H1 (cell line): ENCODE measurements at regions not wholly inside any gene's neighbourhood (a gene's known extent, or its start where the extent isn't known, plus 50 kb on each side); places are given as distances from the start of the nearest gene placed in this dataset.

Experiments
- CTCF ChIA-PET: fragments of 300-600 bp; sonication (Branson Sonifier 250); formaldehyde crosslinking; loops from one replicate; lab custom pipeline; 2021; ENCODE audit not compliant: partially characterized antibody; lab: Charles Lee
- POLR2A ChIA-PET: fragments of 300-600 bp; sonication (Branson Sonifier 250); formaldehyde crosslinking; loops from one replicate; lab custom pipeline; 2021; ENCODE audit warnings: inconsistent platforms; ENCODE audit not compliant: partially characterized antibody; lab: Charles Lee
- DNase-seq, 2 experiments: peaks; one replicate each; pipeline versions ENCODE4 v3.0.0 to v3.0.0-alpha.2; 2010 to 2022; ENCODE audit warnings: low spot score in 2 of 2, low read depth in 1 of 2, mixed read lengths in 1 of 2
- FAIRE-seq: peaks from 2 replicates; lab custom pipeline; 2011; peaks lifted over from hg19 to GRCh38; lab: Jason Lieb, UNC
- H2AFZ ChIP-seq: 2 replicates; pipeline ENCODE4 v1.8.1; 2012; ENCODE audit warnings: low read length, inconsistent platforms
- H2AK5ac ChIP-seq: 2 replicates; pipeline ENCODE4 v1.6.1; 2013; ENCODE audit warnings: low read depth, low read length
- H2BK120ac ChIP-seq: replicated peaks from 2 replicates; pipeline ENCODE3; 2013; ENCODE audit warnings: low read depth, low read length, inconsistent platforms
- H2BK12ac ChIP-seq: 2 replicates; pipeline ENCODE4 v1.6.1; 2013; ENCODE audit warnings: low read depth, low read length
- H2BK15ac ChIP-seq: 2 replicates; pipeline ENCODE4 v1.6.1; 2013; ENCODE audit warnings: low read length
- H2BK20ac ChIP-seq: 2 replicates; pipeline ENCODE4 v1.6.1; 2013; ENCODE audit warnings: low read length
- H2BK5ac ChIP-seq: 2 replicates; pipeline ENCODE4 v1.6.1; 2013; ENCODE audit warnings: low read depth, low read length
- H3K14ac ChIP-seq: 2 replicates; pipeline ENCODE4 v1.6.1; 2013; ENCODE audit warnings: inconsistent platforms; ENCODE audit not compliant: insufficient read length
- H3K18ac ChIP-seq: 2 replicates; pipeline ENCODE4 v1.6.1; 2013; ENCODE audit warnings: low read length; ENCODE audit errors: extremely low read depth
- H3K23ac ChIP-seq: 2 replicates; pipeline ENCODE4 v1.6.1; 2013; ENCODE audit warnings: inconsistent platforms; ENCODE audit not compliant: insufficient read length
- H3K23me2 ChIP-seq: 2 replicates; pipeline ENCODE4 v1.6.1; 2013; ENCODE audit warnings: low read depth, low read length
- H3K27ac ChIP-seq: 2 replicates; pipeline ENCODE4 v1.6.1; 2011; ENCODE audit warnings: low read depth, low read length, inconsistent platforms
- H3K27me3 ChIP-seq, 4 experiments: replicated peaks in 1 of 4; 1 replicate in 1 of 4; 2 replicates in 3 of 4; pipeline versions ENCODE4 v1.6.1 to v1.8.1; 2011 to 2013; ENCODE audit warnings: low read length in 3 of 4, mild to moderate bottlenecking in 3 of 4, inconsistent platforms in 2 of 4, mixed read lengths in 2 of 4, moderate library complexity in 1 of 4; ENCODE audit not compliant: control insufficient read depth in 3 of 4, insufficient read depth in 3 of 4; ENCODE audit errors: extremely low read depth in 1 of 4
- H3K36me3 ChIP-seq, 4 experiments: 2 replicates each; pipeline versions ENCODE4 v1.6.1 to v1.8.1; 2011 to 2013; ENCODE audit warnings: mild to moderate bottlenecking in 4 of 4, low read length in 3 of 4, moderate library complexity in 2 of 4, control low read depth in 1 of 4, inconsistent platforms in 1 of 4; ENCODE audit not compliant: insufficient read depth in 4 of 4, control insufficient read depth in 2 of 4
- H3K4ac ChIP-seq: replicated peaks from 2 replicates; pipeline ENCODE3; 2013; ENCODE audit warnings: low read length, low read depth, mixed read lengths, inconsistent platforms; ENCODE audit not compliant: insufficient read length
- H3K4me1 ChIP-seq, 4 experiments: replicated peaks in 1 of 4; 1 replicate in 1 of 4; 2 replicates in 3 of 4; pipeline versions ENCODE4 v1.6.1 to v1.8.1; 2011 to 2013; ENCODE audit warnings: low read length in 3 of 4, inconsistent platforms in 2 of 4, mixed read lengths in 1 of 4; ENCODE audit not compliant: insufficient read depth in 4 of 4, control insufficient read depth in 3 of 4
- H3K4me2 ChIP-seq, 2 experiments: 2 replicates each; pipeline versions ENCODE4 v1.6.1 to v1.8.1; 2011 to 2013; ENCODE audit warnings: low read depth in 2 of 2, low read length in 2 of 2, control low read depth in 1 of 2, inconsistent platforms in 1 of 2, mild to moderate bottlenecking in 1 of 2; ENCODE audit not compliant: insufficient read depth in 1 of 2
- H3K4me3 ChIP-seq, 4 experiments: fragments of 200-600, 300-600 bp in 1 of 4; sonication (generic), shearing (Covaris generic), sonication (Bioruptor Twin) in 1 of 4; 2 replicates each; pipeline versions ENCODE4 v1.5.1 to v1.8.1; 2011 to 2016; ENCODE audit warnings: low read length in 4 of 4, low read depth in 3 of 4, control low read depth in 2 of 4, inconsistent platforms in 2 of 4, mild to moderate bottlenecking in 2 of 4, mixed read lengths in 1 of 4, moderate library complexity in 1 of 4; ENCODE audit not compliant: insufficient read depth in 2 of 4; ENCODE audit errors: extremely low read depth in 1 of 4
- H3K56ac ChIP-seq: replicated peaks from 2 replicates; pipeline ENCODE3; 2013; ENCODE audit warnings: low read depth, mild to moderate bottlenecking, mixed read lengths, low read length, inconsistent platforms; ENCODE audit not compliant: insufficient read length
- H3K79me1 ChIP-seq: 2 replicates; pipeline ENCODE4 v1.6.1; 2013; ENCODE audit warnings: low read depth, low read length, control low read depth
- H3K79me2 ChIP-seq, 2 experiments: 2 replicates each; pipeline versions ENCODE4 v1.6.1 to v1.8.1; 2012 to 2013; ENCODE audit warnings: low read length in 2 of 2, mild to moderate bottlenecking in 2 of 2, inconsistent platforms in 1 of 2; ENCODE audit not compliant: insufficient read depth in 2 of 2, control insufficient read depth in 1 of 2
- H3K9ac ChIP-seq, 4 experiments: replicated peaks in 1 of 4; 1 replicate in 1 of 4; 2 replicates in 3 of 4; pipeline versions ENCODE4 v1.6.1 to v1.8.1; 2011 to 2013; ENCODE audit warnings: low read depth in 3 of 4, low read length in 3 of 4, control low read depth in 2 of 4, mild to moderate bottlenecking in 2 of 4, moderate library complexity in 2 of 4, inconsistent platforms in 1 of 4; ENCODE audit errors: extremely low read depth in 1 of 4
- H3K9me3 ChIP-seq, 2 experiments: 2 replicates each; pipeline versions ENCODE4 v1.6.1 to v1.8.1; 2012 to 2013; ENCODE audit warnings: mild to moderate bottlenecking in 2 of 2, moderate library complexity in 2 of 2, control low read depth in 1 of 2, inconsistent platforms in 1 of 2, low read depth in 1 of 2, low read length in 1 of 2, mixed read lengths in 1 of 2; ENCODE audit not compliant: insufficient read depth in 2 of 2
- H4K20me1 ChIP-seq, 2 experiments: replicated peaks in 1 of 2; 2 replicates each; pipeline versions ENCODE3 to v1.8.1; 2011 to 2013; ENCODE audit warnings: inconsistent platforms in 2 of 2, low read length in 2 of 2, mild to moderate bottlenecking in 1 of 2; ENCODE audit not compliant: insufficient read depth in 2 of 2, control insufficient read depth in 1 of 2
- H4K5ac ChIP-seq: 2 replicates; pipeline ENCODE4 v1.6.1; 2013; ENCODE audit warnings: low read length, low read depth, mixed read lengths, inconsistent platforms; ENCODE audit not compliant: insufficient read length
- H4K8ac ChIP-seq: 2 replicates; pipeline ENCODE4 v1.8.0; 2013; ENCODE audit warnings: mild to moderate bottlenecking, moderate library complexity, low read length, inconsistent platforms; ENCODE audit not compliant: insufficient read depth; ENCODE audit errors: extremely low read depth
- H4K91ac ChIP-seq: replicated peaks from 2 replicates; pipeline ENCODE3; 2013; ENCODE audit warnings: low read length, mixed read lengths, inconsistent platforms; ENCODE audit not compliant: insufficient read length
- BACH1 ChIP-seq: IDR thresholded peaks from 2 replicates; pipeline ENCODE4 v1.6.1; 2012; ENCODE audit warnings: low read length, improper control_type of control experiment
- HDAC2 ChIP-seq, 2 experiments: fragments of 300-600 bp in 1 of 2; sonication (generic) in 1 of 2; IDR thresholded peaks; 2 replicates each; pipeline ENCODE4 v1.6.1; 2011 to 2012; ENCODE audit warnings: low read depth in 2 of 2, low read length in 2 of 2, mild to moderate bottlenecking in 2 of 2, moderate library complexity in 2 of 2, borderline replicate concordance in 1 of 2, inconsistent platforms in 1 of 2
- JUND ChIP-seq: IDR thresholded peaks from 2 replicates; pipeline ENCODE4 v1.6.1; 2011; ENCODE audit warnings: mild to moderate bottlenecking, improper control_type of control experiment, low read length
- KDM4A ChIP-seq: IDR thresholded peaks from one replicate; pipeline ENCODE4 v1.7.1; 2012; ENCODE audit warnings: low read depth, mild to moderate bottlenecking, moderate library complexity, low read length, inconsistent platforms; ENCODE audit not compliant: severe bottlenecking
- MAX ChIP-seq: IDR thresholded peaks from 2 replicates; pipeline ENCODE4 v1.6.1; 2012; ENCODE audit warnings: inconsistent platforms
- PHF8 ChIP-seq: fragments of 200-600 bp; sonication (generic); conservative IDR thresholded peaks from 2 replicates; pipeline ENCODE4 v1.7.1; 2012; ENCODE audit warnings: low read depth, mild to moderate bottlenecking, inconsistent platforms, low read length, moderate library complexity
- RXRA ChIP-seq: IDR thresholded peaks from 2 replicates; pipeline ENCODE4 v1.6.1; 2011; ENCODE audit warnings: low read depth, mild to moderate bottlenecking, low read length, moderate library complexity; ENCODE audit not compliant: insufficient read depth
- SIN3A ChIP-seq, 2 experiments: IDR thresholded peaks in 1 of 2; conservative IDR thresholded peaks in 1 of 2; 2 replicates each; pipeline ENCODE4 v1.6.1; 2011 to 2012; ENCODE audit warnings: low read length in 2 of 2, improper control_type of control experiment in 1 of 2, low read depth in 1 of 2, mild to moderate bottlenecking in 1 of 2
- TEAD4 ChIP-seq: IDR thresholded peaks from 2 replicates; pipeline ENCODE4 v1.6.1; 2012; ENCODE audit warnings: low read depth, low read length, inconsistent platforms, mixed read lengths
- WGBS, 2 experiments: shearing (Covaris generic) in 1 of 2; methylation state at CpG; one replicate each; pipeline versions ENCODE4 v1.1.6 to v1.1.7; 2013 to 2015; ENCODE audit warnings: low lambda C conversion rate in 2 of 2, mixed read lengths in 2 of 2, inconsistent platforms in 1 of 2, low coverage in 1 of 2, missing lambda C conversion rate in 1 of 2; ENCODE audit not compliant: insufficient replicate concordance in 2 of 2, insufficient coverage in 1 of 2, insufficient read length in 1 of 2; ENCODE audit errors: extremely low coverage in 1 of 2, missing lambda C conversion rate in 1 of 2; 5-methylcytosine and 5-hydroxymethylcytosine counted together

GRCh38 chr3:86648087-86648486 lies 342.9 kb downstream of the VGLL3 start:
- Histone ChIP-seq H2BK20ac (no peak overlapping the region), H3K79me1 (no peaks in the 10 kb centered on the region), H3K14ac (no peak overlapping the region), H3K79me2 (no peaks in the 10 kb centered on the region), H3K56ac (no peak overlapping the region), H3K9me3 (no peaks in the 10 kb centered on the region)
- FAIRE-seq: no peak
- POLR2A ChIA-PET: interaction anchor here (0.6 kb wide), 1 partner anchor 27 kb away, joined by 3 read pairs; no protein-coding TSS in a partner anchor
- TF ChIP-seq BACH1 (no peak), JUND (no peak), RXRA (no peak), KDM4A (no peak), PHF8 (no peak), MAX (no peak), SIN3A (conservative IDR thresholded peaks at IDR 0.05 in 1 of 2, IDR thresholded peaks at IDR 0.05 in 1 of 2; ENCODE audit: low read depth in 1 of 2, low read length in 2 of 2) (no peak), HDAC2 (IDR thresholded peaks at IDR 0.05; ENCODE audit: borderline replicate concordance in 1 of 2, low read depth in 2 of 2, low read length in 2 of 2) (no peak), TEAD4 (no peak)
- TF ChIP-seq, all 59 proteins: peak for 0
- no peaks in the 10 kb centered on the region for H3K36me3 ChIP-seq
- no peak overlapping the region for H3K18ac ChIP-seq
- DNase-seq: no peak
- no peaks in the 10 kb centered on the region for H3K27me3 ChIP-seq
- no peak overlapping the region for H2BK12ac ChIP-seq
- no peak overlapping the region for H4K8ac ChIP-seq
- H2BK120ac ChIP-seq: no peak overlapping the region
- H3K4me3 ChIP-seq: no peak overlapping the region
- no peak overlapping the region for H2BK5ac ChIP-seq
- no peak overlapping the region for H3K23ac ChIP-seq
- H3K4ac ChIP-seq: no peak overlapping the region
- no peaks in the 10 kb centered on the region for H3K23me2 ChIP-seq
- no peak overlapping the region for H4K91ac ChIP-seq
- no peak overlapping the region for H3K9ac ChIP-seq
- H2AFZ ChIP-seq: no peak overlapping the region
- WGBS, 2 experiments: 96% methylated on average over 1 of the region's 1 CpG; no CpG with 5 or more reads in 1 of the 2 experiments
- H2AK5ac ChIP-seq: no peak overlapping the region
- no peak overlapping the region for H4K5ac ChIP-seq
- H3K27ac ChIP-seq: no peak overlapping the region
- no peak overlapping the region for H2BK15ac ChIP-seq
- no peaks in the 10 kb centered on the region for H3K4me1 ChIP-seq
- CTCF ChIA-PET: no interaction called here
- no peak overlapping the region for H3K4me2 ChIP-seq
- no peaks in the 10 kb centered on the region for H4K20me1 ChIP-seq
